H1 (cell line): ENCODE measurements at regions not wholly inside any gene's neighbourhood (a gene's known extent, or its start where the extent isn't known, plus 50 kb on each side); places are given as distances from the start of the nearest gene placed in this dataset.

Experiments
- CTCF ChIA-PET: fragments of 300-600 bp; sonication (Branson Sonifier 250); formaldehyde crosslinking; loops from one replicate; lab custom pipeline; 2021; ENCODE audit not compliant: partially characterized antibody; lab: Charles Lee
- POLR2A ChIA-PET: fragments of 300-600 bp; sonication (Branson Sonifier 250); formaldehyde crosslinking; loops from one replicate; lab custom pipeline; 2021; ENCODE audit warnings: inconsistent platforms; ENCODE audit not compliant: partially characterized antibody; lab: Charles Lee
- DNase-seq, 2 experiments: peaks; one replicate each; pipeline versions ENCODE4 v3.0.0 to v3.0.0-alpha.2; 2010 to 2022; ENCODE audit warnings: low spot score in 2 of 2, low read depth in 1 of 2, mixed read lengths in 1 of 2
- FAIRE-seq: peaks from 2 replicates; lab custom pipeline; 2011; peaks lifted over from hg19 to GRCh38; lab: Jason Lieb, UNC
- H2AFZ ChIP-seq: 2 replicates; pipeline ENCODE4 v1.8.1; 2012; ENCODE audit warnings: low read length, inconsistent platforms
- H2AK5ac ChIP-seq: 2 replicates; pipeline ENCODE4 v1.6.1; 2013; ENCODE audit warnings: low read depth, low read length
- H2BK120ac ChIP-seq: replicated peaks from 2 replicates; pipeline ENCODE3; 2013; ENCODE audit warnings: low read depth, low read length, inconsistent platforms
- H2BK12ac ChIP-seq: 2 replicates; pipeline ENCODE4 v1.6.1; 2013; ENCODE audit warnings: low read depth, low read length
- H2BK15ac ChIP-seq: 2 replicates; pipeline ENCODE4 v1.6.1; 2013; ENCODE audit warnings: low read length
- H2BK20ac ChIP-seq: 2 replicates; pipeline ENCODE4 v1.6.1; 2013; ENCODE audit warnings: low read length
- H2BK5ac ChIP-seq: 2 replicates; pipeline ENCODE4 v1.6.1; 2013; ENCODE audit warnings: low read depth, low read length
- H3K14ac ChIP-seq: 2 replicates; pipeline ENCODE4 v1.6.1; 2013; ENCODE audit warnings: inconsistent platforms; ENCODE audit not compliant: insufficient read length
- H3K18ac ChIP-seq: 2 replicates; pipeline ENCODE4 v1.6.1; 2013; ENCODE audit warnings: low read length; ENCODE audit errors: extremely low read depth
- H3K23ac ChIP-seq: 2 replicates; pipeline ENCODE4 v1.6.1; 2013; ENCODE audit warnings: inconsistent platforms; ENCODE audit not compliant: insufficient read length
- H3K23me2 ChIP-seq: 2 replicates; pipeline ENCODE4 v1.6.1; 2013; ENCODE audit warnings: low read depth, low read length
- H3K27ac ChIP-seq: 2 replicates; pipeline ENCODE4 v1.6.1; 2011; ENCODE audit warnings: low read depth, low read length, inconsistent platforms
- H3K27me3 ChIP-seq, 4 experiments: replicated peaks in 1 of 4; 1 replicate in 1 of 4; 2 replicates in 3 of 4; pipeline versions ENCODE4 v1.6.1 to v1.8.1; 2011 to 2013; ENCODE audit warnings: low read length in 3 of 4, mild to moderate bottlenecking in 3 of 4, inconsistent platforms in 2 of 4, mixed read lengths in 2 of 4, moderate library complexity in 1 of 4; ENCODE audit not compliant: control insufficient read depth in 3 of 4, insufficient read depth in 3 of 4; ENCODE audit errors: extremely low read depth in 1 of 4
- H3K36me3 ChIP-seq, 4 experiments: 2 replicates each; pipeline versions ENCODE4 v1.6.1 to v1.8.1; 2011 to 2013; ENCODE audit warnings: mild to moderate bottlenecking in 4 of 4, low read length in 3 of 4, moderate library complexity in 2 of 4, control low read depth in 1 of 4, inconsistent platforms in 1 of 4; ENCODE audit not compliant: insufficient read depth in 4 of 4, control insufficient read depth in 2 of 4
- H3K4ac ChIP-seq: replicated peaks from 2 replicates; pipeline ENCODE3; 2013; ENCODE audit warnings: low read length, low read depth, mixed read lengths, inconsistent platforms; ENCODE audit not compliant: insufficient read length
- H3K4me1 ChIP-seq, 4 experiments: replicated peaks in 1 of 4; 1 replicate in 1 of 4; 2 replicates in 3 of 4; pipeline versions ENCODE4 v1.6.1 to v1.8.1; 2011 to 2013; ENCODE audit warnings: low read length in 3 of 4, inconsistent platforms in 2 of 4, mixed read lengths in 1 of 4; ENCODE audit not compliant: insufficient read depth in 4 of 4, control insufficient read depth in 3 of 4
- H3K4me2 ChIP-seq, 2 experiments: 2 replicates each; pipeline versions ENCODE4 v1.6.1 to v1.8.1; 2011 to 2013; ENCODE audit warnings: low read depth in 2 of 2, low read length in 2 of 2, control low read depth in 1 of 2, inconsistent platforms in 1 of 2, mild to moderate bottlenecking in 1 of 2; ENCODE audit not compliant: insufficient read depth in 1 of 2
- H3K4me3 ChIP-seq, 4 experiments: fragments of 200-600, 300-600 bp in 1 of 4; sonication (generic), shearing (Covaris generic), sonication (Bioruptor Twin) in 1 of 4; 2 replicates each; pipeline versions ENCODE4 v1.5.1 to v1.8.1; 2011 to 2016; ENCODE audit warnings: low read length in 4 of 4, low read depth in 3 of 4, control low read depth in 2 of 4, inconsistent platforms in 2 of 4, mild to moderate bottlenecking in 2 of 4, mixed read lengths in 1 of 4, moderate library complexity in 1 of 4; ENCODE audit not compliant: insufficient read depth in 2 of 4; ENCODE audit errors: extremely low read depth in 1 of 4
- H3K56ac ChIP-seq: replicated peaks from 2 replicates; pipeline ENCODE3; 2013; ENCODE audit warnings: low read depth, mild to moderate bottlenecking, mixed read lengths, low read length, inconsistent platforms; ENCODE audit not compliant: insufficient read length
- H3K79me1 ChIP-seq: 2 replicates; pipeline ENCODE4 v1.6.1; 2013; ENCODE audit warnings: low read depth, low read length, control low read depth
- H3K79me2 ChIP-seq, 2 experiments: 2 replicates each; pipeline versions ENCODE4 v1.6.1 to v1.8.1; 2012 to 2013; ENCODE audit warnings: low read length in 2 of 2, mild to moderate bottlenecking in 2 of 2, inconsistent platforms in 1 of 2; ENCODE audit not compliant: insufficient read depth in 2 of 2, control insufficient read depth in 1 of 2
- H3K9ac ChIP-seq, 4 experiments: replicated peaks in 1 of 4; 1 replicate in 1 of 4; 2 replicates in 3 of 4; pipeline versions ENCODE4 v1.6.1 to v1.8.1; 2011 to 2013; ENCODE audit warnings: low read depth in 3 of 4, low read length in 3 of 4, control low read depth in 2 of 4, mild to moderate bottlenecking in 2 of 4, moderate library complexity in 2 of 4, inconsistent platforms in 1 of 4; ENCODE audit errors: extremely low read depth in 1 of 4
- H3K9me3 ChIP-seq, 2 experiments: 2 replicates each; pipeline versions ENCODE4 v1.6.1 to v1.8.1; 2012 to 2013; ENCODE audit warnings: mild to moderate bottlenecking in 2 of 2, moderate library complexity in 2 of 2, control low read depth in 1 of 2, inconsistent platforms in 1 of 2, low read depth in 1 of 2, low read length in 1 of 2, mixed read lengths in 1 of 2; ENCODE audit not compliant: insufficient read depth in 2 of 2
- H4K20me1 ChIP-seq, 2 experiments: replicated peaks in 1 of 2; 2 replicates each; pipeline versions ENCODE3 to v1.8.1; 2011 to 2013; ENCODE audit warnings: inconsistent platforms in 2 of 2, low read length in 2 of 2, mild to moderate bottlenecking in 1 of 2; ENCODE audit not compliant: insufficient read depth in 2 of 2, control insufficient read depth in 1 of 2
- H4K5ac ChIP-seq: 2 replicates; pipeline ENCODE4 v1.6.1; 2013; ENCODE audit warnings: low read length, low read depth, mixed read lengths, inconsistent platforms; ENCODE audit not compliant: insufficient read length
- H4K8ac ChIP-seq: 2 replicates; pipeline ENCODE4 v1.8.0; 2013; ENCODE audit warnings: mild to moderate bottlenecking, moderate library complexity, low read length, inconsistent platforms; ENCODE audit not compliant: insufficient read depth; ENCODE audit errors: extremely low read depth
- H4K91ac ChIP-seq: replicated peaks from 2 replicates; pipeline ENCODE3; 2013; ENCODE audit warnings: low read length, mixed read lengths, inconsistent platforms; ENCODE audit not compliant: insufficient read length
- CHD1 ChIP-seq: IDR thresholded peaks from 2 replicates; pipeline ENCODE4 v1.6.1; 2012; ENCODE audit warnings: low read depth, low read length, improper control_type of control experiment
- GTF2F1 ChIP-seq: IDR thresholded peaks from 2 replicates; pipeline ENCODE4 v1.6.1; 2012; ENCODE audit warnings: low read depth, low read length, improper control_type of control experiment, borderline replicate concordance
- HDAC2 ChIP-seq, 2 experiments: fragments of 300-600 bp in 1 of 2; sonication (generic) in 1 of 2; IDR thresholded peaks; 2 replicates each; pipeline ENCODE4 v1.6.1; 2011 to 2012; ENCODE audit warnings: low read depth in 2 of 2, low read length in 2 of 2, mild to moderate bottlenecking in 2 of 2, moderate library complexity in 2 of 2, borderline replicate concordance in 1 of 2, inconsistent platforms in 1 of 2
- JUN ChIP-seq: IDR thresholded peaks from 2 replicates; pipeline ENCODE4 v1.6.1; 2011; ENCODE audit warnings: low read depth, mild to moderate bottlenecking, improper control_type of control experiment, low read length
- RAD21 ChIP-seq, 2 experiments: IDR thresholded peaks in 1 of 2; conservative IDR thresholded peaks in 1 of 2; 2 replicates each; pipeline ENCODE4 v1.6.1; 2011; ENCODE audit warnings: low read depth in 2 of 2, low read length in 2 of 2, improper control_type of control experiment in 1 of 2, inconsistent platforms in 1 of 2, mild to moderate bottlenecking in 1 of 2, moderate library complexity in 1 of 2
- SP4 ChIP-seq: IDR thresholded peaks from 2 replicates; pipeline ENCODE4 v1.6.1; 2012; ENCODE audit warnings: low read length, inconsistent platforms
- SRF ChIP-seq: IDR thresholded peaks from 2 replicates; pipeline ENCODE4 v1.6.1; 2011; ENCODE audit warnings: mild to moderate bottlenecking, low read depth, low read length, moderate library complexity
- TAF1 ChIP-seq: IDR thresholded peaks from 2 replicates; pipeline ENCODE4 v1.6.1; 2011; ENCODE audit warnings: mild to moderate bottlenecking, low read depth, low read length
- TCF12 ChIP-seq: IDR thresholded peaks from 2 replicates; pipeline ENCODE4 v1.6.1; 2011; ENCODE audit warnings: low read depth, mild to moderate bottlenecking, low read length
- WGBS, 2 experiments: shearing (Covaris generic) in 1 of 2; methylation state at CpG; one replicate each; pipeline versions ENCODE4 v1.1.6 to v1.1.7; 2013 to 2015; ENCODE audit warnings: low lambda C conversion rate in 2 of 2, mixed read lengths in 2 of 2, inconsistent platforms in 1 of 2, low coverage in 1 of 2, missing lambda C conversion rate in 1 of 2; ENCODE audit not compliant: insufficient replicate concordance in 2 of 2, insufficient coverage in 1 of 2, insufficient read length in 1 of 2; ENCODE audit errors: extremely low coverage in 1 of 2, missing lambda C conversion rate in 1 of 2; 5-methylcytosine and 5-hydroxymethylcytosine counted together

- Histone ChIP-seq H3K23me2 (no peaks in the 10 kb centered on the region), H3K36me3 (no peaks in the 10 kb centered on the region), H2AFZ (no peak overlapping the region), H3K14ac (no peak overlapping the region), H2BK12ac (no peak overlapping the region), H4K8ac (no peak overlapping the region), H3K9me3 (no peaks in the 10 kb centered on the region), H4K5ac (no peak overlapping the region), H3K4me3 (no peak overlapping the region), H2BK15ac (no peak overlapping the region), H2AK5ac (no peak overlapping the region), H3K23ac (no peak overlapping the region), H3K79me1 (no peaks in the 10 kb centered on the region), H4K20me1 (no peaks in the 10 kb centered on the region), H3K4me1 (peaks cover 2 to 10% (median 7%) of the 10 kb centered on the region in 4 experiments; a peak in 5 of 7 replicates), H3K9ac (no peak overlapping the region), H3K27ac (no peak overlapping the region), H4K91ac (no peak overlapping the region), H3K27me3 (no peaks in the 10 kb centered on the region), H3K79me2 (no peaks in the 10 kb centered on the region), H2BK5ac (no peak overlapping the region), H3K4ac (no peak overlapping the region), H3K4me2 (no peak overlapping the region), H3K56ac (no peak overlapping the region), H3K18ac (no peak overlapping the region), H2BK120ac (no peak overlapping the region), H2BK20ac (no peak overlapping the region)
- WGBS, 2 experiments = 93% methylated on average over 7 of the region's 7 CpGs; no CpG with 5 or more reads in 1 of the 2 experiments
- ChIA-PET CTCF (interaction anchor here (0.6 to 5.2 kb wide), 7 partner anchors 12 to 597 kb away, joined by 3 to 25 read pairs (median 4); no protein-coding TSS in a partner anchor), POLR2A (interaction anchor here (0.9 kb wide), 1 partner anchor 17 kb away, joined by 5 read pairs; no protein-coding TSS in a partner anchor)
- DNase-seq (no peak), FAIRE-seq (no peak)
- no peak for TF ChIP-seq SP4
- TF ChIP-seq TAF1 = no peak
- TF ChIP-seq CHD1 = no peak
- TF ChIP-seq RAD21 (IDR thresholded peaks at IDR 0.05 in 1 of 2, conservative IDR thresholded peaks at IDR 0.05 in 1 of 2; ENCODE audit: low read depth in 2 of 2, low read length in 2 of 2) = no peak
- no peak for TF ChIP-seq GTF2F1
- TF ChIP-seq TCF12 = no peak
- TF ChIP-seq JUN = no peak
- TF ChIP-seq SRF = no peak
- TF ChIP-seq HDAC2 (IDR thresholded peaks at IDR 0.05; ENCODE audit: borderline replicate concordance in 1 of 2, low read depth in 2 of 2, low read length in 2 of 2) = no peak
Measured at GRCh38 chr5:157930710-157931109, 71.8 kb upstream of the CLINT1 start.
